ENCODE measurements at regions not wholly inside any gene's neighbourhood (a gene's known extent, or its start where the extent isn't known, plus 50 kb on each side); places are given as distances from the start of the nearest gene placed in this dataset.

DNA sequence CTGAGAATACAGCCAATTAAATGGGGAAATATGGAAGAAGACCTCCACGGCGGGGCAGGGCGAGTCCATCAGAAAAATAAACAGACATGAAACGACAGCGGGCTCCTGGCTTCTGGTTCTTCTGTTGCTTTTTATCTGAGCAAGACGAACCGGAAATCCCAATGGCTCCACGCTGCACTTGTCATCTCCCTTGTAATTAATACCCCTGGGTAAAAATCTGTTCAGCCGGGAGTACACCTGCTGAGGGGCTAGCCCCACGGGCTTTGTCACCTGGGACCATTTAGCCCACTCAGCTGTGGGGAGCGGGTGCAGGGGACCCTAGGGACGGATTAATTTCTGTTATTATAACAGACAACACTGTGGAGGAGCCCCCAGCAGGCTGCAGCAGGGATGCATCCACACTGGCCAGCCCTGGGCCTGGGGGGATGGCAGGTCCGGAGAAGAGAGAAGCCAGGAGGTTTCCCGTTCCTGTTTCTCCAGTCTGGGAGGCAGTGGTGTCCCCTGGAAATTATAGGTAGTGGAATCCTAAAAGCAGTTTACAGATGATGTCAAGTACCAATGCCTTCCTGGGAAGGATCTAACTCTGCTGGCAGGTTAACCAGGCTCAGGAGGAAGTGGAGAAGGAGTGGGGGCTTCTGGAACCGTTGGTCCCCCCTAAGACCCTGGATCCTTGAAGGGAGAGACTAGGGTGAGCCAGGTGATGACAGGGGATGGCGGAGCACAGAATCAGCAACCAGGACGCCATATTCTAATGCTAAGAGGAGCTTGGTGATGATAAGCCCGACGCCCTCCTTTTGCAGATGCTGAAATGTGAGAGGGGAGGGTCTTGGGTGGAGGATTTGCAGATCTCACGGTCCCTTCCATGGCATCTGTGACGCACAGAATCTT is 566.1 kb downstream of the PTPRU start:
- in situ Hi-C loops (cut with MboI; ENCODE audit: low sequenced_read_pairs in 4 of 4) (no loop called here), intact Hi-C loops (cut with DNase I; ENCODE audit: low total_unique reads) (no loop called here)
- Histone ChIP-seq H3K9me3 (no peaks in the 10 kb centered on the region), H3K27ac (no peak overlapping the region), H3K4me1 (peaks cover 0 to 6% of the 10 kb centered on the region in 2 donors), H3K36me3 (no peaks in the 10 kb centered on the region), H3K27me3 (peaks cover 0 to 8% (median 7%) of the 10 kb centered on the region in 3 donors), H3K4me3 (peak overlapping the region in 1 of 4 donors; percentile 13)
- no peak for ATAC-seq
- no peak for TF ChIP-seq CTCF (IDR thresholded peaks at IDR 0.05 in 4 of 5, conservative IDR thresholded peaks at IDR 0.05 in 1 of 5)
- TF ChIP-seq POLR2A (IDR thresholded peaks at IDR 0.05) = no peak
- DNase-seq = no peak

DNA sequence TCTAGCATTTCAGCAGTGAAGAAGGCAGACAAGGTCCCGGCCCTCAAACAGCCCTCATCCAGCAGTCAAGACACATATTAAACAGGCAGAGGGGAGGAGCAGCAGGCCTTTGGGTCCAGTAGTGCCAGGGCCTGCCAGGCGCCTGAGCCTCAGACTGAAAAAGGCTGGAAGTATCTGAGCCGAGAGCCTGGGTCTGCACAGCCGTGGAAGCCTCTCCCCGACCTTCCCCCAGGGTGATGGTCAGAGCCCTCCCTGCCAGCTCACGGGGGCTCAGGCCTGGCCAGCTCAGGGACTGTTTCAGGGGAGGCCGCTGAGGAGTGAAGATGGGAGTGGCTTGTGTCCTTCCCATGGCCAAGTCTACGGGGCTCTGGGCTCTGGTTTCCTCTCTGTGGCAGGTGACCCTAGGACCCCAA is 565.2 kb downstream of the PTPRU start:
- DNase-seq = no peak

DNA sequence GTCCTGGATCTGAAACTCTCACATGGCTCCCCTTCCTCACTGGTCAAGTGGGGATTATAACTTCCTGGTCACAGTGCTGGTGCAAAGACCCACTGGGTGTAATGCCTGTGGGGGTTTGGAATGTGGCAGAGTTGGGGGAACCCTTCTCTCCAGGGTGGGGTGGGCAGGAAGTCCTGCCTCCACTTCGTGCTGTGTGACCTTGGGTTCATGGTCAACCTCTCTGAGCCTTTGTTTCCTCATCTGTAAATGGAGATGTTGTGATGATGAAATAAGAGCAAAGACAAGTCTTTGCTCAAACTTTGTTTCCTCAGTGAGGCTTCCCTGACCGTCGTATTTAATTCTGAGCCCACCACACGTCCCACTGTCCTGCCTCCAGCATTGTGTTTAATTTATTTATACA is 564.7 kb downstream of the PTPRU start:
- Histone ChIP-seq H3K4me1 (peaks cover 0 to 6% of the 10 kb centered on the region in 2 donors), H3K27me3 (peaks cover 0 to 8% (median 7%) of the 10 kb centered on the region in 3 donors), H3K4me3 (no peak overlapping the region), H3K27ac (no peak overlapping the region), H3K36me3 (no peaks in the 10 kb centered on the region), H3K9me3 (no peaks in the 10 kb centered on the region)
- ATAC-seq (no peak), DNase-seq (no peak)
- intact Hi-C loops (cut with DNase I; ENCODE audit: low total_unique reads) (no loop called here), in situ Hi-C loops (cut with MboI; ENCODE audit: low sequenced_read_pairs in 4 of 4) (no loop called here)
- TF ChIP-seq POLR2A (IDR thresholded peaks at IDR 0.05) (no peak), CTCF (IDR thresholded peaks at IDR 0.05 in 4 of 5, conservative IDR thresholded peaks at IDR 0.05 in 1 of 5) (no peak)

More for the DNA sequence above, 565.2 kb downstream of the PTPRU start:
- H3K4me1 ChIP-seq = peaks cover 0 to 6% of the 10 kb centered on the region in 2 donors
- in situ Hi-C loops (cut with MboI; ENCODE audit: low sequenced_read_pairs in 4 of 4) (no loop called here), intact Hi-C loops (cut with DNase I; ENCODE audit: low total_unique reads) (no loop called here)
- TF ChIP-seq POLR2A (IDR thresholded peaks at IDR 0.05) = no peak
- no peak for TF ChIP-seq CTCF (IDR thresholded peaks at IDR 0.05 in 4 of 5, conservative IDR thresholded peaks at IDR 0.05 in 1 of 5)
- peaks cover 0 to 8% (median 7%) of the 10 kb centered on the region in 3 donors for H3K27me3 ChIP-seq
- ATAC-seq = no peak
- H3K36me3 ChIP-seq = no peaks in the 10 kb centered on the region
- H3K4me3 ChIP-seq = peak overlapping the region in 1 of 4 donors; percentile 13
- H3K27ac ChIP-seq = no peak overlapping the region
- H3K9me3 ChIP-seq = no peaks in the 10 kb centered on the region

GRCh38 chr1:29800522-29800956 is 564.2 kb downstream of the PTPRU start:
- no peak for ATAC-seq
- Histone ChIP-seq H3K27ac (no peak overlapping the region), H3K27me3 (peaks cover 0 to 8% (median 7%) of the 10 kb centered on the region in 3 donors), H3K4me3 (no peak overlapping the region), H3K36me3 (no peaks in the 10 kb centered on the region), H3K4me1 (peaks cover 0 to 6% of the 10 kb centered on the region in 2 donors), H3K9me3 (no peaks in the 10 kb centered on the region)
- no peak for DNase-seq
- intact Hi-C loops (cut with DNase I; ENCODE audit: low total_unique reads) = no loop called here
- TF ChIP-seq POLR2A (IDR thresholded peaks at IDR 0.05) = no peak
- TF ChIP-seq CTCF (IDR thresholded peaks at IDR 0.05 in 4 of 5, conservative IDR thresholded peaks at IDR 0.05 in 1 of 5) = no peak
- in situ Hi-C loops (cut with MboI; ENCODE audit: low sequenced_read_pairs in 4 of 4) = no loop called here

Measured in gastrocnemius medialis (tissue), 4 donors.